ENCODE measurements at regions not wholly inside any gene's neighbourhood (a gene's known extent, or its start where the extent isn't known, plus 50 kb on each side); places are given as distances from the start of the nearest gene placed in this dataset.

DNA sequence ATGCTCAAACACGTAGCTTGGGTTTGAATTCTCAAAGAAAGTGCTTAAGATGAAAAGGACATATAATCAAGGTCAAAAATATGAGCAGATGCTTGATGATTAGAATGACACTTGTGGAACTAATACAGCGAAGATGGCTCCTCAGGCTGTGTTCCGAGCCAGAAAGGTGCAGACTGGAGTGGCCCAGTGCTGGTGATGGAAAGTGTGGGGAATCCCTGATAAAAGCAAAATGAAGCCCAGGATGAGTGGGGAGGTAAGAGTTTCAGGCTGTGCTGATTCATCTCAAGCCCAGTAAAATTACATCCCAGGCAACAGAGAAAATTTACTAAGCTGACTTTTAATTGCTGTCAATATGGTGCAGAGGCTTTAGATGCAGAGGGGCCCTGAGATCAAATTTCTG, 77.8 kb upstream of the IKZF1 start:
- DNase-seq = no peak
- no peaks in the 10 kb centered on the region for H3K36me3 ChIP-seq
- H3K4me3 ChIP-seq = no peak overlapping the region
- H3K27me3 ChIP-seq = no peaks in the 10 kb centered on the region
- no peak overlapping the region for H3K27ac ChIP-seq
- no peaks in the 10 kb centered on the region for H3K4me1 ChIP-seq
- intact Hi-C loops (cut with DNase I) = no loop called here
- TF ChIP-seq CTCF (IDR thresholded peaks at IDR 0.05) = no peak
- H3K9ac ChIP-seq (ENCODE audit: low read depth in 2 of 2, low read length in 2 of 2) = no peak overlapping the region
- H3K9me3 ChIP-seq = no peaks in the 10 kb centered on the region

DNA sequence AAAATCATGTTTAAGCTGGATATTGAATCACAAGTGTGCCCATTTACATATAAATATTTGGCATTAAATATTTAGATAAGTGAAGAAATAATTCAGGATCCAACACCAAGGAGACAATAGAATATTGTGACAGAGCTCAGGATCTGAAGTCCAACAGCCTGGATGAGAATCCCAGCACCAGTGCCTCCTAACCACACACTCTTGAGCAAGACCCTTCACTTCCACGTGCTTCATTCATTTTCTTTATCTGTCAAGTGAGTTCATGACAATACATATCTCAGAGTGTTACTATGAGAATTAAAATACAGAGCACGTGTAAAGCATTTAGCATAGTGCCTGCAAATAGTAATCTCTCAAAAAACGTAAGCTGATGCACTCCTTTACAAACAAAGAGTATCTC, 78.4 kb upstream of the IKZF1 start:
- H3K27me3 ChIP-seq = no peaks in the 10 kb centered on the region
- no peaks in the 10 kb centered on the region for H3K4me1 ChIP-seq
- no peaks in the 10 kb centered on the region for H3K9me3 ChIP-seq
- no peak overlapping the region for H3K4me3 ChIP-seq
- DNase-seq = no peak
- no peak overlapping the region for H3K27ac ChIP-seq
- TF ChIP-seq CTCF (IDR thresholded peaks at IDR 0.05) = no peak
- H3K36me3 ChIP-seq = no peaks in the 10 kb centered on the region
- intact Hi-C loops (cut with DNase I) = no loop called here
- no peak overlapping the region for H3K9ac ChIP-seq (ENCODE audit: low read depth in 2 of 2, low read length in 2 of 2)

- no peak overlapping the region for H3K27ac ChIP-seq
- H3K27me3 ChIP-seq = no peaks in the 10 kb centered on the region
- no peaks in the 10 kb centered on the region for H3K36me3 ChIP-seq
- DNase-seq = no peak
- no peak for TF ChIP-seq CTCF (IDR thresholded peaks at IDR 0.05)
- H3K4me1 ChIP-seq = no peaks in the 10 kb centered on the region
- no peak overlapping the region for H3K9ac ChIP-seq (ENCODE audit: low read depth in 2 of 2, low read length in 2 of 2)
- no peaks in the 10 kb centered on the region for H3K9me3 ChIP-seq
- no peak overlapping the region for H3K4me3 ChIP-seq
- intact Hi-C loops (cut with DNase I) = no loop called here
These were observed 83.1 kb upstream of the IKZF1 start for GRCh38 chr7:50221433-50221832.

DNA sequence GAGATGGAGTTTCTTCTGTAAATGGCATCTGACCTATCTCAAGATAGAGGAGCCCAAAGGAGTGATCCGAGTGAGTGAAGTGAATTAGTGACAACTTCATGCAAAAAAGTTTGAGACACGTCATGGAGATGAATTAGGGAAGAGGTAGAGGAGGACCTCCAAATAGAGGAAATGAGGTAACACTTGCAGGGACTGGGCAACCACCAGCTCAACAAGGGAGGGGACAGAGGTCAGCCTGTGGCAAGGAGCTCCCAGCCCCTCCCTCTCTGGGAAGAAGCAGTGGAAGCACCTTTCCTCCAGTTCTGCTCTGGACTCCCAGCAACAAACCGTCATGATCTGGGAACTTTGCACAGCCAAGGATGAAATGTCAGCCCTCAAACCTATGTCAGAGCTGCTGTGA, 83.5 kb upstream of the IKZF1 start:
- DNase-seq = no peak
- intact Hi-C loops (cut with DNase I) = no loop called here
- no peak overlapping the region for H3K27ac ChIP-seq
- H3K9ac ChIP-seq (ENCODE audit: low read depth in 2 of 2, low read length in 2 of 2) = no peak overlapping the region
- no peaks in the 10 kb centered on the region for H3K27me3 ChIP-seq
- H3K4me3 ChIP-seq = no peak overlapping the region
- H3K9me3 ChIP-seq = no peaks in the 10 kb centered on the region
- no peaks in the 10 kb centered on the region for H3K4me1 ChIP-seq
- no peaks in the 10 kb centered on the region for H3K36me3 ChIP-seq
- TF ChIP-seq CTCF (IDR thresholded peaks at IDR 0.05) = no peak

DNA sequence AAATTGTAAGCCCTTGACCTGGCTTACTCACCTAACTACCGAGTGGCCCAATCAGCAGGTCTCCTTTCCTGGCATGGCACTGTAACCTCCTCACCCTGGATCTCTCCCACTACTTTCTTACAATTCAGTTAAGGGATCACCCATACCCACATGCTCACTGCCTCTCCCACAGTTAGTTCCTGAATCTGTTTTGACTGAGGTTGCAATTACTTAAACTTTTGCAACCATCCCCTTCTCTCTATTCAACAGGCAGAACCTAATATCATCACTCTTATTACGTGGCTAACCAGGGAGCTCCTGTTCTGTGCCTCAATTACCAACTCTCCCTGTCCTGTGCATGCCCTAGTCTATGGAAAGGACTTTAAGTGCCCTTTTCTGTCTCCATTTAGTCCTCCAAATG, 84.2 kb upstream of the IKZF1 start:
- Histone ChIP-seq H3K9me3 (no peaks in the 10 kb centered on the region), H3K36me3 (no peaks in the 10 kb centered on the region), H3K4me1 (no peaks in the 10 kb centered on the region), H3K4me3 (no peak overlapping the region), H3K27me3 (no peaks in the 10 kb centered on the region), H3K27ac (no peak overlapping the region), H3K9ac (ENCODE audit: low read depth in 2 of 2, low read length in 2 of 2) (no peak overlapping the region)
- intact Hi-C loops (cut with DNase I) = no loop called here
- no peak for DNase-seq
- TF ChIP-seq CTCF (IDR thresholded peaks at IDR 0.05) = no peak

- intact Hi-C loops (cut with DNase I) = no loop called here
- Histone ChIP-seq H3K27me3 (no peaks in the 10 kb centered on the region), H3K4me1 (no peaks in the 10 kb centered on the region), H3K4me3 (no peak overlapping the region), H3K36me3 (no peaks in the 10 kb centered on the region), H3K9me3 (no peaks in the 10 kb centered on the region), H3K27ac (no peak overlapping the region), H3K9ac (ENCODE audit: low read depth in 2 of 2, low read length in 2 of 2) (no peak overlapping the region)
- TF ChIP-seq CTCF (IDR thresholded peaks at IDR 0.05) = no peak
- no peak for DNase-seq
These were observed 86.7 kb upstream of the IKZF1 start for GRCh38 chr7:50217821-50218281.

Measured in colonic mucosa (tissue), 4 donors.